ENCODE measurements at regions not wholly inside any gene's neighbourhood (a gene's known extent, or its start where the extent isn't known, plus 50 kb on each side); places are given as distances from the start of the nearest gene placed in this dataset.

DNA sequence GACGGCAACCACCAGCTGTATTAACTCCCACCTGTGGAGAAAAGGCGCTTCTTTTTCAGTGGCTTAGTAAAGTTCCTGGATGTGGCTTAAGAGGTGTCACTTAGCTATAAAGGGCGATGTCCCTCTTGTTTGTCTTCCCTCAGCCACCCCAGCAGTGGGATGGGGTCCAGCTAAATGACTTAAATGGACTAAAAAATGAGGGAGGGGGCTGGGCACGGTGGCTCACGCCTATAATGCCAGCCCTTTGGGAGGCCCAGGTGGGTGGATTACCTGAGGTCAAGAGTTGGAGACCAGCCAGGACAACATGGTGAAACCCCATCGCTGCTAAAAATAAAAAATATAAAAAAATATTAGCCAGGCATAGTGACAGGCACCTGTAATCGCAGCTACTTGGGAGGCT is 667.5 kb upstream of the RBFOX1 start:
- ChIA-PET POLR2A (interaction anchor here (0.5 kb wide), 1 partner anchor 1658 kb away, joined by 3 read pairs; no protein-coding TSS in a partner anchor), CTCF (no interaction called here)
- no peaks in the 10 kb centered on the region for H3K9me3 ChIP-seq (ENCODE audit: control insufficient read depth, insufficient read depth, low read depth, low read length)
- no peak overlapping the region for H3K4me3 ChIP-seq (ENCODE audit: low read depth, low read length)
- no peaks in the 10 kb centered on the region for H3K36me3 ChIP-seq (ENCODE audit: control insufficient read depth in 2 of 2, insufficient read depth in 1 of 2, low read length in 2 of 2)
- TF ChIP-seq ZNF664 (tag by site-specific recombination; IDR thresholded peaks at IDR 0.05): no peak
- TF ChIP-seq ZXDB (tag by site-specific recombination; IDR thresholded peaks at IDR 0.05): no peak
- TF ChIP-seq ZNF76 (tag by site-specific recombination; IDR thresholded peaks at IDR 0.05; ENCODE audit: borderline replicate concordance, low read depth): no peak
- no peaks in the 10 kb centered on the region for H3K4me1 ChIP-seq (ENCODE audit: control insufficient read depth, insufficient read depth, low read length)
- no peak overlapping the region for H3K27ac ChIP-seq (ENCODE audit: extremely low read depth, low read depth, low read length)

DNA sequence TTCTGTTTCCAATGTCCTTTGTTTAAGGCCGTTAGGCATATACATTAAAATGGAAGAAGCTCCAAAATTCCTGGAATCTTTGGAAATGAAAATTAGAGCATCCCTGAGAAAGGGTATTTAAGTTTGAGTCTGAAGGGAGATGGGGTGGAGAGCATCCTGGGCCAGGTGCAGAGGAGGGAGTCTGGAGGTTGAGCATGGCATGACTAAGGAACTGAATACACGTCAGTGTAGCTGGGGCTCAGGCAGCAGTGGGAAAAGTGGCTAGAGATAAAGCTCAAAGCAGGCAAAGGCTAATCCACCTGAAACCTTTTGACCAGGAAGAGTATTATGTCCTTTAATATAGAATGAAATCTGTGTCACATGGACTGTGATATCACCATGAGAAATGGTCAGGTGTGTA is 669.0 kb upstream of the RBFOX1 start:
- H3K27ac ChIP-seq (ENCODE audit: extremely low read depth, low read depth, low read length): no peak overlapping the region
- TF ChIP-seq ZNF239 (tag by site-specific recombination; IDR thresholded peaks at IDR 0.05) (no peak), ZNF621 (tag by site-specific recombination; IDR thresholded peaks at IDR 0.05) (no peak), ZNF548 (tag by site-specific recombination; IDR thresholded peaks at IDR 0.05) (no peak), ZNF768 (tag by site-specific recombination; IDR thresholded peaks at IDR 0.05) (no peak), ZNF76 (tag by site-specific recombination; IDR thresholded peaks at IDR 0.05; ENCODE audit: borderline replicate concordance, low read depth) (no peak), ZNF155 (tag by site-specific recombination; IDR thresholded peaks at IDR 0.05) (no peak), ZNF624 (tag by site-specific recombination; IDR thresholded peaks at IDR 0.05) (no peak), ZNF626 (tag by site-specific recombination; IDR thresholded peaks at IDR 0.05) (no peak), ZNF777 (tag by site-specific recombination; IDR thresholded peaks at IDR 0.05; ENCODE audit: borderline replicate concordance) (no peak), ZNF433 (tag by site-specific recombination; IDR thresholded peaks at IDR 0.05; ENCODE audit: low read depth) (no peak), ZNF473 (tag by site-specific recombination; IDR thresholded peaks at IDR 0.05) (no peak), TRIM28 (IDR thresholded peaks at IDR 0.05; ENCODE audit: borderline replicate concordance, low read length) (no peak), ZBTB48 (tag by site-specific recombination; IDR thresholded peaks at IDR 0.05) (no peak), ZNF248 (tag by site-specific recombination; IDR thresholded peaks at IDR 0.05) (no peak), ZNF785 (tag by site-specific recombination; IDR thresholded peaks at IDR 0.05) (no peak)
- TF ChIP-seq, protein P1, sequence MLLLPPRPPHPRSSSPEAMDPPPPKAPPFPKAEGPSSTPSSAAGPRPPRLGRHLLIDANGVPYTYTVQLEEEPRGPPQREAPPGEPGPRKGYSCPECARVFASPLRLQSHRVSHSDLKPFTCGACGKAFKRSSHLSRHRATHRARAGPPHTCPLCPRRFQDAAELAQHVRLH (tag by site-specific recombination; IDR thresholded peaks at IDR 0.05): no peak
- TF ChIP-seq, protein P2, sequence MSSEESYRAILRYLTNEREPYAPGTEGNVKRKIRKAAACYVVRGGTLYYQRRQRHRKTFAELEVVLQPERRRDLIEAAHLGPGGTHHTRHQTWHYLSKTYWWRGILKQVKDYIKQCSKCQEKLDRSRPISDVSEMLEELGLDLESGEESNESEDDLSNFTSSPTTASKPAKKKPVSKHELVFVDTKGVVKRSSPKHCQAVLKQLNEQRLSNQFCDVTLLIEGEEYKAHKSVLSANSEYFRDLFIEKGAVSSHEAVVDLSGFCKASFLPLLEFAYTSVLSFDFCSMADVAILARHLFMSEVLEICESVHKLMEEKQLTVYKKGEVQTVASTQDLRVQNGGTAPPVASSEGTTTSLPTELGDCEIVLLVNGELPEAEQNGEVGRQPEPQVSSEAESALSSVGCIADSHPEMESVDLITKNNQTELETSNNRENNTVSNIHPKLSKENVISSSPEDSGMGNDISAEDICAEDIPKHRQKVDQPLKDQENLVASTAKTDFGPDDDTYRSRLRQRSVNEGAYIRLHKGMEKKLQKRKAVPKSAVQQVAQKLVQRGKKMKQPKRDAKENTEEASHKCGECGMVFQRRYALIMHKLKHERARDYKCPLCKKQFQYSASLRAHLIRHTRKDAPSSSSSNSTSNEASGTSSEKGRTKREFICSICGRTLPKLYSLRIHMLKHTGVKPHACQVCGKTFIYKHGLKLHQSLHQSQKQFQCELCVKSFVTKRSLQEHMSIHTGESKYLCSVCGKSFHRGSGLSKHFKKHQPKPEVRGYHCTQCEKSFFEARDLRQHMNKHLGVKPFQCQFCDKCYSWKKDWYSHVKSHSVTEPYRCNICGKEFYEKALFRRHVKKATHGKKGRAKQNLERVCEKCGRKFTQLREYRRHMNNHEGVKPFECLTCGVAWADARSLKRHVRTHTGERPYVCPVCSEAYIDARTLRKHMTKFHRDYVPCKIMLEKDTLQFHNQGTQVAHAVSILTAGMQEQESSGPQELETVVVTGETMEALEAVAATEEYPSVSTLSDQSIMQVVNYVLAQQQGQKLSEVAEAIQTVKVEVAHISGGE (tag by site-specific recombination; conservative IDR thresholded peaks at IDR 0.05; ENCODE audit: low read depth): no peak
- TF ChIP-seq, protein P3, sequence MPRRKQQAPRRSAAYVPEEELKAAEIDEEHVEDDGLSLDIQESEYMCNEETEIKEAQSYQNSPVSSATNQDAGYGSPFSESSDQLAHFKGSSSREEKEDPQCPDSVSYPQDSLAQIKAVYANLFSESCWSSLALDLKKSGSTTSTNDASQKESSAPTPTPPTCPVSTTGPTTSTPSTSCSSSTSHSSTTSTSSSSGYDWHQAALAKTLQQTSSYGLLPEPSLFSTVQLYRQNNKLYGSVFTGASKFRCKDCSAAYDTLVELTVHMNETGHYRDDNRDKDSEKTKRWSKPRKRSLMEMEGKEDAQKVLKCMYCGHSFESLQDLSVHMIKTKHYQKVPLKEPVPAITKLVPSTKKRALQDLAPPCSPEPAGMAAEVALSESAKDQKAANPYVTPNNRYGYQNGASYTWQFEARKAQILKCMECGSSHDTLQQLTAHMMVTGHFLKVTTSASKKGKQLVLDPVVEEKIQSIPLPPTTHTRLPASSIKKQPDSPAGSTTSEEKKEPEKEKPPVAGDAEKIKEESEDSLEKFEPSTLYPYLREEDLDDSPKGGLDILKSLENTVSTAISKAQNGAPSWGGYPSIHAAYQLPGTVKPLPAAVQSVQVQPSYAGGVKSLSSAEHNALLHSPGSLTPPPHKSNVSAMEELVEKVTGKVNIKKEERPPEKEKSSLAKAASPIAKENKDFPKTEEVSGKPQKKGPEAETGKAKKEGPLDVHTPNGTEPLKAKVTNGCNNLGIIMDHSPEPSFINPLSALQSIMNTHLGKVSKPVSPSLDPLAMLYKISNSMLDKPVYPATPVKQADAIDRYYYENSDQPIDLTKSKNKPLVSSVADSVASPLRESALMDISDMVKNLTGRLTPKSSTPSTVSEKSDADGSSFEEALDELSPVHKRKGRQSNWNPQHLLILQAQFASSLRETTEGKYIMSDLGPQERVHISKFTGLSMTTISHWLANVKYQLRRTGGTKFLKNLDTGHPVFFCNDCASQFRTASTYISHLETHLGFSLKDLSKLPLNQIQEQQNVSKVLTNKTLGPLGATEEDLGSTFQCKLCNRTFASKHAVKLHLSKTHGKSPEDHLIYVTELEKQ (tag by site-specific recombination; IDR thresholded peaks at IDR 0.05; ENCODE audit: borderline replicate concordance): no peak
- no peaks in the 10 kb centered on the region for H3K4me1 ChIP-seq (ENCODE audit: control insufficient read depth, insufficient read depth, low read length)
- no peak overlapping the region for H3K4me3 ChIP-seq (ENCODE audit: low read depth, low read length)
- H3K36me3 ChIP-seq (ENCODE audit: control insufficient read depth in 2 of 2, insufficient read depth in 1 of 2, low read length in 2 of 2): no peaks in the 10 kb centered on the region
- ChIA-PET POLR2A (interaction anchor here (0.6 kb wide), 1 partner anchor 1712 kb away, joined by 8 read pairs; no protein-coding TSS in a partner anchor), CTCF (no interaction called here)
- H3K9me3 ChIP-seq (ENCODE audit: control insufficient read depth, insufficient read depth, low read depth, low read length): no peaks in the 10 kb centered on the region

Data from HEK293 (cell line).